ENCODE measurements at regions not wholly inside any gene's neighbourhood (a gene's known extent, or its start where the extent isn't known, plus 50 kb on each side); places are given as distances from the start of the nearest gene placed in this dataset.
A peak's percentile ranks its signal among the peaks of the same experiment; 100 is the strongest.

DNA sequence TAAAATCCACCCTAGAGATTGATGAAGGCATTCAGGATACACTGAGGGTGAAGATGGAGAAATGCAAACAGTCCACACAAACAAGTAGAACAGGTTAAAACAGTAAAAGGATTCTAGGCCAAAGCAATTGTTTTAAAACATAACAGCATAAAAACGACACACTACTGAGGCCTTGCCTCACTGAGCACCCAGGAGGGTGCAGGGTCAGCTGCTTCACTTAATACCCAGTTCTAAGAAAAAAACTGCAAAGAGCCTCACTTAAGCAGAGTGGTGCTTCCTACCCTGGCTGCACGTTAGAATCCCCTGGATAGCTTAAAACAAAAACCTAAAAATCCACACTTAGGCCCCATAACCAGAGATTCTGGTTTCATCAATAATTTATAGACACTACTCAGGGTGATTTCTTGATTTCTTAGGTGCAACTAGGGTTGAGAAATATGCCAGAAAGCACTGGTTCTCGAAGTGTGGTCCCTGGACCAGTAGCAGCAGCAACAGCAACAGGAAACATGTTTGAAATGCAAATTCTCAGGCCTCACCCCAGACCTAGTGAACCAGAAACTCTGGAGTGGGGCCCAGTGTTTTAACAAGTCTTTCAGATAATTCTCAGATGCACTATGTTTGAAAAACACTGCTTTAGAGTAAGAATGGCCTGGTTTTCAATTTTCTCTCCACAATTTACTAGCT, 279.1 kb downstream of the ZEB2 start:
- no peak overlapping the region for H3K27ac ChIP-seq
- no peak for DNase-seq (ENCODE audit: low spot score)
- TF ChIP-seq, protein P1, sequence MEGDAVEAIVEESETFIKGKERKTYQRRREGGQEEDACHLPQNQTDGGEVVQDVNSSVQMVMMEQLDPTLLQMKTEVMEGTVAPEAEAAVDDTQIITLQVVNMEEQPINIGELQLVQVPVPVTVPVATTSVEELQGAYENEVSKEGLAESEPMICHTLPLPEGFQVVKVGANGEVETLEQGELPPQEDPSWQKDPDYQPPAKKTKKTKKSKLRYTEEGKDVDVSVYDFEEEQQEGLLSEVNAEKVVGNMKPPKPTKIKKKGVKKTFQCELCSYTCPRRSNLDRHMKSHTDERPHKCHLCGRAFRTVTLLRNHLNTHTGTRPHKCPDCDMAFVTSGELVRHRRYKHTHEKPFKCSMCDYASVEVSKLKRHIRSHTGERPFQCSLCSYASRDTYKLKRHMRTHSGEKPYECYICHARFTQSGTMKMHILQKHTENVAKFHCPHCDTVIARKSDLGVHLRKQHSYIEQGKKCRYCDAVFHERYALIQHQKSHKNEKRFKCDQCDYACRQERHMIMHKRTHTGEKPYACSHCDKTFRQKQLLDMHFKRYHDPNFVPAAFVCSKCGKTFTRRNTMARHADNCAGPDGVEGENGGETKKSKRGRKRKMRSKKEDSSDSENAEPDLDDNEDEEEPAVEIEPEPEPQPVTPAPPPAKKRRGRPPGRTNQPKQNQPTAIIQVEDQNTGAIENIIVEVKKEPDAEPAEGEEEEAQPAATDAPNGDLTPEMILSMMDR (IDR thresholded peaks at IDR 0.05): no peak
- H3K4me3 ChIP-seq: no peak overlapping the region
- H3K9me3 ChIP-seq: no peaks in the 10 kb centered on the region
- no peaks in the 10 kb centered on the region for H3K27me3 ChIP-seq
- no peaks in the 10 kb centered on the region for H3K36me3 ChIP-seq
- H3K4me1 ChIP-seq: peaks cover 0 to 15% of the 10 kb centered on the region in 2 donors

DNA sequence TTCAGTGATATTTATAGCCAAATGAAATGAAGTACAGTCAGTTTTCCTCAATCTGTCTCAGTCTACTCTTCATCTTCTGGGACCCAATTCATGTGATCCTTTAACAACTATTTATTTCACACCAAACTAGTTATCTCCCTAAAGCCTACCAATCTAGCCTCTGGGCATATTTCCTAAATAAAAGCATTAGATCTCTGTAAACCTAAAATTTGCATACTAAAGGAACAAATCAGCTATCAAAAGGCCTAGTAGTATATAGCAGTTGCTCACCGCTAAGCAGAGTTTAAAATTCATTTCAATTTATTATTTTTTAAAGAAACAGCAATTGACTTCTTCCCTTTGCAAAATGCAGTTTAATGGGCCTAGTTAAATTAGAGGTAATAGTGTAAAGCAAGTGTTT, 280.2 kb downstream of the ZEB2 start:
- no peaks in the 10 kb centered on the region for H3K27me3 ChIP-seq
- H3K36me3 ChIP-seq: no peaks in the 10 kb centered on the region
- H3K4me3 ChIP-seq: no peak overlapping the region
- no peak for DNase-seq (ENCODE audit: low spot score)
- H3K27ac ChIP-seq: no peak overlapping the region
- H3K4me1 ChIP-seq: peaks cover 0 to 15% of the 10 kb centered on the region in 2 donors
- TF ChIP-seq, protein P1 (IDR thresholded peaks at IDR 0.05): no peak
- H3K9me3 ChIP-seq: no peaks in the 10 kb centered on the region

DNA sequence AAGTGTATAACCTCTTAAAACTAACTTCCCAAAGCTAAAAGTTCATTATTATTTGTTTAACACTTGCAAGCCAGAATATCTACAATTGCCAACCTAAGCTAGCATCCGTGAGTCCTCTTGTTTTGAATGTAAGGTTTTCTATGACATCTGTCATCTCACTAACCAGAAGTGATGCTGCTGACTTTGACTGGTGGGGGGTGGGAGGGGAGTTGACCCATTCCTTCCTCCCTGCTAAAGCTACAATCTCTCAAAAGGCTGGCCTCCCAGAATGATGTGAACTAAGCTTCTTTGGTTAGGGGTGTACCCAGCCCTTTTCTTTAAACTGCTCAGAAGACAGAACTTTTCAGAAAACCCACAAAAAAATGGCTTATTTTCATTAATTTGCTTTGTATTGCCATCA, 280.6 kb downstream of the ZEB2 start:
- no peak for DNase-seq (ENCODE audit: low spot score)
- peaks cover 0 to 15% of the 10 kb centered on the region in 2 donors for H3K4me1 ChIP-seq
- no peak overlapping the region for H3K27ac ChIP-seq
- TF ChIP-seq, protein P1 (IDR thresholded peaks at IDR 0.05): no peak
- no peaks in the 10 kb centered on the region for H3K9me3 ChIP-seq
- no peaks in the 10 kb centered on the region for H3K27me3 ChIP-seq
- no peaks in the 10 kb centered on the region for H3K36me3 ChIP-seq
- no peak overlapping the region for H3K4me3 ChIP-seq

DNA sequence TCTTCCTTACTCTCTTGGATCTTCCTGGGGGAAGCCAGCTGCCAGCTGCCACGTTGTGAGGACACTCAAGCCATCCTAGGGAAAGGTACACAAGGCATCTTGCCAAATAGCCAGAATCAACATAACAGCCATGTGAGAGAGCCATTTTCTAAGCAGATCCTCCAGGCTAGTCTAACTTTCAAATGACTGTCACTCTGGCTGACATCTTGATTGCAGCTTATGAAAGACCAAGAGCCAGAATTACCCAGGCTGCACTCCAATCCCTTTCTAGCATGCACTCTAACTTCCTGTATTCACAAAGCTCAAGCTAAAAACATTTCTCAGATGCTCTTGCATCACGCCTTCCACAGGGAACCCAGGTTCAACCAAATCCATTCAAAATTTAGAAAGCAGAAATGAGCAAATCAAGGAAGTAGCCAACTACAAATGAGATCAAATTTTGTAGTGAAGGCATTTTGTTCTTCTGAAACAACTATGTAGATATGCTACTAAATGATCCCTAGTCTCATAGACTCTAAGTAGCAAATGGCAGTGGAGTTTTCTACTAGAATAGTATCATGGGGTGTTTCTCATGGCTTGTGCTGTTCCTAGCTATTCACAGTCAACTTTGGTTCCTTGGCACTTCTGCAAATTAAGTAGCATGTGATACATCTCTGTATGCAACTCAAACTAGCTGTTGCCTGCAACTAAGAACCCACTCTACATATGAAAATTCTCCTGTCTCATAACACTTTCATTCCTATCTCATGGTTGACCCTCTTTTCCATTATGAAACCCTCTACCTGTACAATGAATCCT, 281.9 kb downstream of the ZEB2 start:
- Histone ChIP-seq H3K4me3 (no peak overlapping the region), H3K27me3 (no peaks in the 10 kb centered on the region), H3K4me1 (peaks cover 0 to 15% of the 10 kb centered on the region in 2 donors), H3K27ac (peak overlapping the region in 1 of 2 donors; percentile 48), H3K9me3 (no peaks in the 10 kb centered on the region), H3K36me3 (no peaks in the 10 kb centered on the region)
- DNase-seq (ENCODE audit: low spot score): no peak
- TF ChIP-seq, protein P1 (IDR thresholded peaks at IDR 0.05): no peak

DNA sequence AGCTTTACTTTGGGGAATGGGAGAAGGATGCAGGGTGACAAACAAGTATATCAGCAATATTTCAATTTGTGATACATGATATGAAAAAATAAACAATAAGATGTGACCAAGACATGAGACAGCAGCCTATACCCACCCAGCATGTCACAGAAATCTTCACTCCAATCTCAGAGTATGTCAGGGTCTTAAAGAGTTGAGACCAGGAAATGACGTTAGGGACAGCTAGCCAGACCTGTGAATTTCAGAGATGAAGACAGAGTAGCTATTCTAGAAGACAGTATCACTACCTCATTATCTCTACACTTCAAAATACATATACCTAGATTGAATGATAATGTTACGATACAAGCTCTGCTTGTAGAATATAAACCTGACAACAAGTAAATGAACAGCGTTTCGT, 282.8 kb downstream of the ZEB2 start:
- DNase-seq (ENCODE audit: low spot score): no peak
- TF ChIP-seq, protein P1 (IDR thresholded peaks at IDR 0.05): no peak
- Histone ChIP-seq H3K9me3 (no peaks in the 10 kb centered on the region), H3K36me3 (no peaks in the 10 kb centered on the region), H3K27ac (no peak overlapping the region), H3K4me1 (peaks cover 0 to 15% of the 10 kb centered on the region in 2 donors), H3K27me3 (no peaks in the 10 kb centered on the region), H3K4me3 (no peak overlapping the region)
